HCT116 (cell line): ENCODE measurements at regions not wholly inside any gene's neighbourhood (a gene's known extent, or its start where the extent isn't known, plus 50 kb on each side); places are given as distances from the start of the nearest gene placed in this dataset.
"Not testable (repeated sequence)": the region's sequence is repeated elsewhere in the genome, so short reads cannot be mapped to it uniquely, and the experiment has no call there.

ENCODE experiments used
- ATAC-seq: fragments of 200-7000 bp; cut with Tn5 transposase; 2 replicates; pipeline ENCODE4 v1.9.1; 2020; ENCODE audit warnings: mild to moderate bottlenecking, moderate library complexity
- BruUV-seq: library from RNA; stranded (reverse); fragments of 400-500 nt; replicated peaks from 2 replicates; lab custom pipeline; 2021; lab: Mats Ljungman, UMichigan
- CTCF ChIA-PET: fragments of 300-600 bp; sonication (Branson Sonifier 250); formaldehyde crosslinking; loops from one replicate; lab custom pipeline; 2021; ENCODE audit warnings: antibody characterized with exemption; lab: Charles Lee
- POLR2A ChIA-PET: fragments of 300-600, 350-600 bp; sonication (Branson Sonifier 250); formaldehyde crosslinking; loops from one replicate; lab custom pipeline; 2021; ENCODE audit warnings: antibody characterized with exemption; lab: Charles Lee
- RAD21 ChIA-PET, 2 experiments: fragments of 300-600 bp; sonication (Branson Sonifier 250); formaldehyde crosslinking; loops; one replicate each; lab custom pipeline; 2023; ENCODE audit warnings: low total read pairs in 2 of 2; ENCODE audit not compliant: uncharacterized antibody in 2 of 2, unreplicated experiment in 2 of 2, low non-redundant PET in 1 of 2; lab: Charles Lee
- DNase-seq: peaks from one replicate; pipeline ENCODE4 v3.0.0-alpha.2; 2010; ENCODE audit warnings: low read depth, low spot score
- H2AFZ ChIP-seq: fragments of 200-600 bp; shearing (Covaris generic), sonication (generic); 2 replicates; pipeline ENCODE4 v1.6.1; 2017; ENCODE audit warnings: low read depth, mixed run types, mixed read lengths, antibody characterized with exemption, low read length; ENCODE audit not compliant: poor library complexity, severe bottlenecking
- H3K27ac ChIP-seq: 2 replicates; pipeline ENCODE4 v1.5.1; 2012; ENCODE audit warnings: low read depth, low read length
- H3K27me3 ChIP-seq: fragments of 200-600 bp; sonication (generic); 2 replicates; pipeline ENCODE4 v1.6.1; 2016; ENCODE audit warnings: mixed run types, low read length, mixed read lengths; ENCODE audit not compliant: insufficient read depth
- H3K36me3 ChIP-seq, 2 experiments: fragments of 200-500 bp in 1 of 2; fragments of 200-600 bp in 1 of 2; sonication (Bioruptor generic) in 1 of 2; sonication (generic) in 1 of 2; 2 replicates each; pipeline versions ENCODE4 v1.5.1 to v1.6.1; 2014 to 2016; ENCODE audit warnings: low read length in 2 of 2, inconsistent platforms in 1 of 2, mixed read lengths in 1 of 2, mixed run types in 1 of 2; ENCODE audit not compliant: insufficient read depth in 2 of 2, control insufficient read depth in 1 of 2
- H3K4me1 ChIP-seq, 2 experiments: fragments of 200-600 bp in 1 of 2; sonication (generic) in 1 of 2; 2 replicates each; pipeline versions ENCODE4 v1.5.1 to v1.6.1; 2012 to 2017; ENCODE audit warnings: low read length in 2 of 2, inconsistent platforms in 1 of 2, mild to moderate bottlenecking in 1 of 2, mixed read lengths in 1 of 2, mixed run types in 1 of 2, moderate library complexity in 1 of 2; ENCODE audit not compliant: insufficient read depth in 2 of 2, control insufficient read depth in 1 of 2
- H3K4me2 ChIP-seq: fragments of 200-600 bp; sonication (generic); 2 replicates; pipeline ENCODE4 v1.6.1; 2017; ENCODE audit warnings: mixed run types, low read length, mixed read lengths
- H3K4me3 ChIP-seq, 2 experiments: fragments of 200-600 bp in 1 of 2; sonication (generic) in 1 of 2; replicated peaks in 1 of 2; 2 replicates each; pipeline ENCODE4 v1.5.1; 2011 to 2016; ENCODE audit warnings: low read length in 2 of 2, control low read depth in 1 of 2, low read depth in 1 of 2, mild to moderate bottlenecking in 1 of 2, mixed read lengths in 1 of 2, mixed run types in 1 of 2
- H3K79me2 ChIP-seq: fragments of 200-600 bp; sonication (generic); 2 replicates; pipeline ENCODE4 v1.6.1; 2017; ENCODE audit warnings: mild to moderate bottlenecking, mixed run types, low read length, moderate library complexity, mixed read lengths; ENCODE audit not compliant: insufficient read depth
- H3K9ac ChIP-seq: fragments of 200-600 bp; sonication (generic); 2 replicates; pipeline ENCODE4 v1.6.1; 2016; ENCODE audit warnings: low read length, mixed read lengths
- H3K9me2 ChIP-seq: fragments of 200-600 bp; sonication (generic), shearing (Covaris generic); 2 replicates; pipeline ENCODE4 v1.6.1; 2017; ENCODE audit warnings: mixed run types, mild to moderate bottlenecking, moderate library complexity; ENCODE audit not compliant: insufficient read depth
- H3K9me3 ChIP-seq, 2 experiments: fragments of 200-500 bp in 1 of 2; fragments of 200-600 bp in 1 of 2; sonication (Bioruptor generic) in 1 of 2; sonication (generic) in 1 of 2; 2 replicates each; pipeline ENCODE4 v1.6.1; 2014 to 2017; ENCODE audit warnings: low read length in 2 of 2, mixed read lengths in 2 of 2, inconsistent platforms in 1 of 2, low read depth in 1 of 2, mild to moderate bottlenecking in 1 of 2, mixed run types in 1 of 2, moderate library complexity in 1 of 2; ENCODE audit not compliant: control insufficient read depth in 1 of 2, insufficient read depth in 1 of 2
- H4K20me1 ChIP-seq: fragments of 200-600 bp; sonication (generic), shearing (Covaris generic); 2 replicates; pipeline ENCODE4 v1.6.1; 2017; ENCODE audit warnings: mixed run types, mild to moderate bottlenecking, moderate library complexity; ENCODE audit not compliant: insufficient read depth
- intact Hi-C: fragments of 100-400 bp; cut with micrococcal nuclease; formaldehyde crosslinking; loops from 2 replicates; pipeline ENCODE4 v1.10.0; 2022

DNA sequence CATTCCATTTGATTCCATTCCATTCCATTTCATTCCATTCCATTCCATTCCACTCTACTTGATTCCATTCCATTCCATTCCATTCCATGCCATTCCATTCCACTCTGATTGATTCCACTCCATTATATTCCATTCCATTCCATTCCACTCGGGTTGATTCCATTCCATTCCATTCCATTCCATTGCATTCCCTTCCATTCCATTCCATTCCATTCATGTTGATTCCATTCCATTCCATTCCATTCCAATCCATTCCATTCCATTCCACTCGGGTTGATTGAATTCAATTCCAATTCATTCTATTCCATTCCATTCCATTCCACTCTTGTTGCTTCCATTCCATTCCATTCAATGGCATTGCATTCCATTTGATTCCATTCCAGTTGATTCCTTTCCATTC is 1136.4 kb downstream of the RPIA start:
- CTCF ChIA-PET, H3K79me2 ChIP-seq, ATAC-seq, H4K20me1 ChIP-seq, DNase-seq, H3K27ac ChIP-seq, H3K36me3 ChIP-seq, H3K4me3 ChIP-seq, H3K4me2 ChIP-seq, BruUV-seq, RAD21 ChIA-PET, H3K9ac ChIP-seq, H3K4me1 ChIP-seq, H3K9me2 ChIP-seq, intact Hi-C loops, H3K27me3 ChIP-seq, H2AFZ ChIP-seq, POLR2A ChIA-PET: not testable (repeated sequence)
- H3K9me3 ChIP-seq: peaks cover 0 to 24% of the 10 kb centered on the region in 2 experiments; a peak in 3 of 4 replicates

DNA sequence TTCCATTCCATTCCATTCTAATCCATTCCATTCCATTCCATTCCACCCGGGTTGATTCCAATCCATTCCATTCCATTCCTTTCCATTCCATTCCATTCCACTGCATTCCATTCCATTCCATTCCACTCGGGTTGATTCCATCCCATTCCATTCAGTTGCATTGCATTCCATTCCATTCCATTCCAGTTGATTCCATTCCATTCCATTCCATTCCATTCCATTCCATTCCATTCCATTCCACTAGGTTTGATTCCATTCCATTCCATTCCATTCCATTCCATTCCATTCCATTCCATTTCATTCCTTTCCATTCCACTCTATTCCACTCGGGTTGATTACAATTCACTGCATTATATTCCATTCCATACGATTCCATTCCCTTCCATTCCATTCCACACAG is 1136.9 kb downstream of the RPIA start:
- H3K9me3 ChIP-seq: peaks cover 0 to 21% of the 10 kb centered on the region in 2 experiments; a peak in 3 of 4 replicates
- intact Hi-C loops, H3K36me3 ChIP-seq, H3K79me2 ChIP-seq, H2AFZ ChIP-seq, H4K20me1 ChIP-seq, H3K9me2 ChIP-seq, DNase-seq, H3K27me3 ChIP-seq, H3K27ac ChIP-seq, CTCF ChIA-PET, H3K9ac ChIP-seq, BruUV-seq, H3K4me2 ChIP-seq, ATAC-seq, H3K4me1 ChIP-seq, H3K4me3 ChIP-seq, POLR2A ChIA-PET, RAD21 ChIA-PET: not testable (repeated sequence)

DNA sequence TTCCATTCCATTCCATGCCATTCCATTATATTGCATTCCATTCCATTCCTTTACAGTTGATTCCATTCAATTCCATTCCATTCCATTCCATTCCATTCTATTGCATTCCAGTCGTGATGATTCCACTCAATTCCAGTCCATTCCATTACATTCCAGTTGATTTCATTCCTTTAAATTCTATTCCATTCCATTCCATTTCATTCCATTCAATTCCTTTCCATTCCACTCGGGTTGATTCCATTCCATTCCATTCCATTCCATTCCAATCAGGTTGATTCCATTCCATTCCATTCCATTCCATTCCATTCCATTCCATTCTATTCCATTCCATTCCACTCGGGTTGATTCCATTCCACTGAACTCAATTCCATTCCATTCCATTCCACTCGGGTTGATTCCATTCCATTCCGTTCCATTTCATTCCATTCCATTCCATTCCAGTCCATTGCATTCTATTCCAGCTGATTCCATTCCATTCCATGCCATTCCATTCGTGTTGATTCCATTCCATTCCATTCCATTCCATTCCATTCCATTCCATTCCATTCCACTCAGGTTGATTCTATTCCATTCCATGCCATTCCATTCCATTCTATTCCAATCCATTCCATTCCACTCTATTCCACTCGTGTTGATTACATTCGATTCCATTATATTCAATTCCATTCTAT is 1137.6 kb downstream of the RPIA start:
- H2AFZ ChIP-seq, H3K27me3 ChIP-seq, CTCF ChIA-PET, DNase-seq, H3K4me3 ChIP-seq, POLR2A ChIA-PET, H3K9me2 ChIP-seq, H3K27ac ChIP-seq, H4K20me1 ChIP-seq, H3K79me2 ChIP-seq, ATAC-seq, H3K4me2 ChIP-seq, RAD21 ChIA-PET, BruUV-seq, H3K9ac ChIP-seq, intact Hi-C loops, H3K4me1 ChIP-seq, H3K36me3 ChIP-seq: not testable (repeated sequence)
- H3K9me3 ChIP-seq: peaks cover 0 to 15% of the 10 kb centered on the region in 2 experiments; a peak in 1 of 4 replicates
